Naive B cell (primary cell): ENCODE measurements at regions not wholly inside any gene's neighbourhood (a gene's known extent, or its start where the extent isn't known, plus 50 kb on each side); places are given as distances from the start of the nearest gene placed in this dataset.

Experiments
- ATAC-seq, 2 donors: fragments of 150-1000 bp; cut with Tn5 transposase; 2 replicates each; pipeline ENCODE4 v1.10.0; 2021; ENCODE audit warnings: low read depth in 2 of 2, mild to moderate bottlenecking in 2 of 2, moderate library complexity in 2 of 2
- DNase-seq: peaks from one replicate; pipeline ENCODE4 v3.0.0; 2022
- H3K27ac Mint-ChIP-seq, 6 donors: one replicate each; pipeline ENCODE4 v1.8.0; 2020 to 2022; ENCODE audit warnings: mild to moderate bottlenecking in 6 of 6, mixed read lengths in 6 of 6, moderate library complexity in 5 of 6, inconsistent platforms in 2 of 6
- H3K27me3 Mint-ChIP-seq, 3 donors: one replicate each; pipeline ENCODE4 v1.8.0; 2021 to 2022; ENCODE audit warnings: mixed read lengths in 3 of 3, mild to moderate bottlenecking in 1 of 3
- H3K36me3 Mint-ChIP-seq, 2 donors: one replicate each; pipeline ENCODE4 v1.8.0; 2020 to 2022; ENCODE audit warnings: mixed read lengths in 2 of 2, inconsistent platforms in 1 of 2, mild to moderate bottlenecking in 1 of 2
- H3K4me1 Mint-ChIP-seq, 3 donors: one replicate each; pipeline ENCODE4 v1.8.0; 2020 to 2022; ENCODE audit warnings: mixed read lengths in 3 of 3, inconsistent platforms in 1 of 3, mild to moderate bottlenecking in 1 of 3, moderate library complexity in 1 of 3
- H3K4me3 Mint-ChIP-seq, 8 donors: one replicate each; pipeline ENCODE4 v1.8.0; 2020 to 2022; ENCODE audit warnings: mild to moderate bottlenecking in 8 of 8, mixed read lengths in 8 of 8, moderate library complexity in 8 of 8, inconsistent platforms in 2 of 8
- H3K9me3 Mint-ChIP-seq, 7 donors: one replicate each; pipeline ENCODE4 v1.8.0; 2020 to 2022; ENCODE audit warnings: mixed read lengths in 7 of 7, mild to moderate bottlenecking in 5 of 7, inconsistent platforms in 2 of 7, moderate library complexity in 1 of 7

DNA sequence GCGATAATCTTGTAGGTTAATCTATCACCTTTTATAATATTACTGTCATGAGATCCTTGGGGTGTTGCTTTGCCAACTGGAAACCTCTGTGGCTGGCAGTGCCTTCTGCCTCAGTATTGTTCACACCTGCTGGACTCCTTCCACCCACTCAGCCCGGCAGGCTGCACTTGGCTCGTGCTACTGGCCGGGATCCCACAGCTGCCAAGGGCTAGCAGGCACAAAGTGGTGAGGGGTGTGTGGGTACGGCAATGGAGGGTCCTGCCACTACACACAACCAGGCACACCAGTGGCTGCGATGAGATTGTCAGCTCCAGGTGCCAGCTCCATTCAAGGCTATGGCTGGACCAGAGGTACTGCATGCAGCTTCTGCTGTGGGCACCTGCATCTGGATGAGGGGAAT, 191.2 kb upstream of the LYPLAL1 start:
- no peak overlapping the region for H3K4me3 Mint-ChIP-seq
- H3K4me1 Mint-ChIP-seq: no peaks in the 10 kb centered on the region
- peaks cover 0 to 7% (median 0%) of the 10 kb centered on the region in 7 donors for H3K9me3 Mint-ChIP-seq
- H3K36me3 Mint-ChIP-seq: no peaks in the 10 kb centered on the region
- ATAC-seq (no peak), DNase-seq (no peak)
- H3K27me3 Mint-ChIP-seq: peaks cover 0 to 5% (median 0%) of the 10 kb centered on the region in 3 donors
- no peak overlapping the region for H3K27ac Mint-ChIP-seq

DNA sequence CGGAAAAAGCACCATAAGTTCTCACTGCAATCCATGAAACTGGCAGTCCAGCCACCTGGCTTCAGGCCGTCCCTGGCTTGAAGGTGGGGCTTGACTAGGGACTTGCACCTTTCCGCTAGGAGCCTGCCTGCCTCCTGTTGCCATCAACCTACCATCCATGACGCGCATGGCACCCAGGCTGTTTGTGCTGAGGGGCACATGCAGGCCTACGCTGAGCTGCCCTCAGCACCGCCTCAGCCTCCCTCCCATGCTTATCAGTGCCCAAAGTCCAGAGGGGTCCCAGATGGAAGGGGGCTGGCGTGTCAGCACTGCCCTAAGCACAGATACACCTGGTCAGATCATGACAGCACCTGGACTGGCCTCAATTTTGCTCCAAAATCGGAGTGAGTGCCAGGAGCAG, 190.2 kb upstream of the LYPLAL1 start:
- Mint-ChIP-seq H3K27me3 (peaks cover 0 to 5% (median 0%) of the 10 kb centered on the region in 3 donors), H3K36me3 (no peaks in the 10 kb centered on the region), H3K4me3 (no peak overlapping the region), H3K4me1 (no peaks in the 10 kb centered on the region), H3K27ac (no peak overlapping the region), H3K9me3 (peaks cover 0 to 11% (median 0%) of the 10 kb centered on the region in 7 donors)
- no peak for DNase-seq
- ATAC-seq: no peak

DNA sequence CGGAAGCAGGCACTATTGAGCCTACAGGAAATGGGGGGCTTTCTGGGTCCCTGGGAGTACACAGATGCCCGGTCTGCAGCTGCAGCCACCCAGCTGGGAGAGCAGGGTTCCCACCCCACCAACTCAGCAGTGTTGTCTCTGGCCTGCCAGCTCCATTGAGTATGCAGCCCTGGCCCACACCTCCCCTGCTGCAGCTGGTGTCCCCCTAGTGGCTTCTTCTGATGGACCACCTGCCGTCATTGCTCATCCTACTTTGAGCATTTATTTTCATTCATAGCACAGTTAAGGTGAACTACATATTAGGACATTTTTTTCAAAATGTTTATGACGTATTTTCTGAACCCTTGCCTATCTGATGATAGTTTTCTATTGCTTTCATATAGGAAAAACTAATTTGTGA, 189.8 kb upstream of the LYPLAL1 start:
- peaks cover 0 to 11% (median 0%) of the 10 kb centered on the region in 7 donors for H3K9me3 Mint-ChIP-seq
- H3K36me3 Mint-ChIP-seq: no peaks in the 10 kb centered on the region
- H3K27me3 Mint-ChIP-seq: peaks cover 0 to 5% (median 0%) of the 10 kb centered on the region in 3 donors
- DNase-seq (no peak), ATAC-seq (no peak)
- H3K27ac Mint-ChIP-seq: no peak overlapping the region
- H3K4me1 Mint-ChIP-seq: no peaks in the 10 kb centered on the region
- H3K4me3 Mint-ChIP-seq: no peak overlapping the region

DNA sequence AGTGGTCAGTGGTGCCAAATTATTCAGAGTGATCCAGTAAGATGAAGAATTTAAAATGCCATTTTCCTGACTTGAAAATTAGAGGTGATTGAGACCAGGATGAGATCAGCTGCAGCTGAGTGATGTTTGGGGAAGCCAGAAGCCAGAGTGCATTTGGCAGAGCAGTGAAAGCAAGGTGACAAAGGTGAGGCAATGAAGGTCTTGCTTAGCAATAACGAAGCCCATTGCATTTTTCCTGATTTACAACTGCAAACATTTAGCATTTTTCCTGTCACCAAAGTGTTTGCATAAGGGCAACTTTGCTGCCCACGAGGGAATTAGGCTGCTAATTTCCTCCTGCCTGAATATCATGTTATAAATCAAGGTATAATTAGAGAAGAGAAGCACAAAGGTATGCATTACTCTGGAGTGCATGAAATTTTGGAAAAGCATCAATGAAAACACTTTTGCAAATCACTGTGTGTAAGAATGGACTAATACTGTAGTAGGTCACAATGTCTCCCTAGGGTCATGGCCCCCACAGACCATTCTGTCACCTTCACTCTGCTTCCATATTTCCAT, 188.2 kb upstream of the LYPLAL1 start:
- DNase-seq (no peak), ATAC-seq (no peak)
- H3K9me3 Mint-ChIP-seq: peaks cover 0 to 11% (median 2%) of the 10 kb centered on the region in 7 donors
- H3K4me1 Mint-ChIP-seq: no peaks in the 10 kb centered on the region
- peaks cover 0 to 5% (median 0%) of the 10 kb centered on the region in 3 donors for H3K27me3 Mint-ChIP-seq
- H3K36me3 Mint-ChIP-seq: no peaks in the 10 kb centered on the region
- peak overlapping the region in 1 of 6 donors; percentile 88 for H3K27ac Mint-ChIP-seq
- H3K4me3 Mint-ChIP-seq: no peak overlapping the region

DNA sequence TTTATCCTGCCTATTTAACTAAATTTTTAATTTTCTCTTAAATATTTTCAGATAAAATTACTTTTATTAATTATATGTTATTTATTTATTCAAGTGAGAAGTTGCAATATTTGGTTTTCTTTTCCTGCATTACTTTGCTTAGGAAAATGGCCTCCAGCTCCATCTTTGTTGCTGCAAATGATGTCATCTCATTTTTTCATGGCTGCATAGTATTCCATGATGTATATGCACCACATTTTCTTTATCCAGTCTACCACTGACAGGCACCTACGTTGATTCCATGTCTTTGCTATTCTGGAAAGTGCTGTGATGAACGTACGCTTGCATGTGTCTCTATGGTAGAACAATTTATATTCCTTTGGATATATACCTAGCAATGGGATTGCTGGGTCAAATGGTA, 186.9 kb upstream of the LYPLAL1 start:
- Mint-ChIP-seq H3K36me3 (no peaks in the 10 kb centered on the region), H3K4me3 (no peak overlapping the region), H3K27ac (no peak overlapping the region), H3K27me3 (peaks cover 0 to 5% (median 0%) of the 10 kb centered on the region in 3 donors), H3K9me3 (peaks cover 0 to 11% (median 2%) of the 10 kb centered on the region in 7 donors), H3K4me1 (no peaks in the 10 kb centered on the region)
- DNase-seq (no peak), ATAC-seq (no peak)

DNA sequence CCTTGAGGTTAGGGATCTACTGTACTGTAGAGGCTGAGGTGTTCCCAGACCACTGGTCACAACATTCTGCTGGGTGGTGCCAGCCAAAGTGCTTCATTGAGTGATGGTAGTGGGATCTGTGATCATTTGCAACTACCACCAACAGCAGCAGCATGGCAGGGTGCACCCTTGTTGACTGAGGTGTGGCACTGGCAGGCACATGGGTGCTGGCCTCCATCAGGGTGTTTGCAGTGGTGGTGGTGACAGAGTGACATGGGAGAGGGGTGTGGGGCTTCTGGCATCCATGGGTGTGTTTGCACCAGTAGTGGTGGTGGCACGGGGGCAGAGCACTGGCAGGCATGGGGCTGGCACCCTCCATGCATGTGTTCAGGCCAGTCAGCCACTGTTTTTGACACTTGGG, 183.7 kb upstream of the LYPLAL1 start:
- H3K27me3 Mint-ChIP-seq: peaks cover 0 to 5% (median 0%) of the 10 kb centered on the region in 3 donors
- no peak overlapping the region for H3K27ac Mint-ChIP-seq
- H3K36me3 Mint-ChIP-seq: no peaks in the 10 kb centered on the region
- ATAC-seq: no peak
- H3K4me3 Mint-ChIP-seq: peak overlapping the region in 1 of 8 donors; percentile 10
- no peak for DNase-seq
- H3K9me3 Mint-ChIP-seq: peaks cover 0 to 11% (median 0%) of the 10 kb centered on the region in 7 donors
- H3K4me1 Mint-ChIP-seq: no peaks in the 10 kb centered on the region

DNA sequence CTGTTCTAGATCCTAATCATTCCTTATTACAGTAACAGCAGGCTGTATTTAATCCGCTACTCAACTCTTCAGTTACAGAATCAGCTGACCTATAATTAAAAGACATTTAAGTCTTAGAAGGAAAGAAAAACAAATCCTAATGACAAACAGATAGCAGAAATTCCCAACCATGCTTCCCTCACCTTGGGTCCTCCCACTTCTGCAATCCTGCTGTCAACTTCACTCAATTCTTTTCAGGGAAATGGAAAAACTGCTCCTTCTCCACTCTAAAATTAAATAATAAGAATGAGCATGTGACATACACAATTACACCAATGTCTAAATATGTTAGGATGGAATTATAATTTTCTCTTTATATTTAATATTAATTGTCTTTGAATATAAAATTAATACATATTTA, 182.6 kb upstream of the LYPLAL1 start:
- Mint-ChIP-seq H3K27ac (no peak overlapping the region), H3K4me1 (no peaks in the 10 kb centered on the region), H3K36me3 (no peaks in the 10 kb centered on the region), H3K9me3 (peaks cover 0 to 11% (median 0%) of the 10 kb centered on the region in 7 donors), H3K27me3 (peaks cover 0 to 4% (median 0%) of the 10 kb centered on the region in 3 donors), H3K4me3 (no peak overlapping the region)
- DNase-seq: no peak
- no peak for ATAC-seq

DNA sequence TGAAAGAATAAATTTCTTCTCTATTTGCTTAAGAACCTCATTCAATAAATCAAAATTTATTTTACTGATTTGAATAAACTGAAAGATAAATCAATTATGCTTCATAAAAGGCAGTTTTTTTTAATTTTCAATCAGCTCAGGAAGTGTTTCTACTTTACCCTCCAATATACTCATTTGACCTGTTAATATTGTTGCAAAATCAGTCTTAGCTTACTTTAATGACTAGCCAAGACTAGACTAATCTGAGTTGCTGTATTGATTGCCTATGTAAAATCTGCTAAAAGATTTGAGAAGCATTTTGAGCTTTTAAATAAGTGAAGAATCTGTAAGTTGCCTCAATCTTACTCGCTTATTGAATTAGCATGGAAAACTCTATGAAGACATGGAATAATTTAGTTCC, 179.1 kb upstream of the LYPLAL1 start:
- Mint-ChIP-seq H3K27ac (no peak overlapping the region), H3K9me3 (no peaks in the 10 kb centered on the region), H3K4me3 (no peak overlapping the region), H3K27me3 (peaks cover 0 to 6% (median 5%) of the 10 kb centered on the region in 3 donors), H3K4me1 (no peaks in the 10 kb centered on the region), H3K36me3 (no peaks in the 10 kb centered on the region)
- DNase-seq (no peak), ATAC-seq (no peak)

DNA sequence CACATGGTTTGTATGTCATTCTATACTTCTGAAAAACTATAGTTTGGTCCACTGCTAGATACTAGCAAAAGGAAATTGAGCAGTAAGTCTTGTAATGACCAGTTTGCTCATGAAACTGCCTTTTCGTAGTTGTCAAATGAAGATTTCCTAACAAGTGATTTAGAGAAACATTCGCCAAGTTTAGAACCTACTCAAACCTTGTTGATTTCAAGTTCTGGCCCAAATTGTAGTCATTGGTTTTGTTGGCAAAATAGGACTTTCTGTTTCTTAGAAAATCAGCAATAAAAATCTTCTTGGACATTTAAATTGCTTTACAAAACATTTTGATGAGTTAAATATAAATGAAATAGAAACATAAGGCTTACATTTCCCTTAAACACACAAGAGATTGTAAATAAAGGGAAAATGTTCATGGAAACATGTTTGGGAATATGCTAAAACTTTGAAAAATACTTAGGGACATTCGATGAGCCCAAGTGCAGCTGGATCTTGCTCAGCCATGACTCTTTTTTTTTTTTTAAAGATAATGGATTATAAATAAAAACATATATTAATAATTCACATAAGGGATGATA, 178.5 kb upstream of the LYPLAL1 start:
- Mint-ChIP-seq H3K27ac (no peak overlapping the region), H3K36me3 (no peaks in the 10 kb centered on the region), H3K4me3 (no peak overlapping the region), H3K4me1 (no peaks in the 10 kb centered on the region), H3K27me3 (peaks cover 0 to 6% (median 5%) of the 10 kb centered on the region in 3 donors), H3K9me3 (no peaks in the 10 kb centered on the region)
- DNase-seq (no peak), ATAC-seq (no peak)

DNA sequence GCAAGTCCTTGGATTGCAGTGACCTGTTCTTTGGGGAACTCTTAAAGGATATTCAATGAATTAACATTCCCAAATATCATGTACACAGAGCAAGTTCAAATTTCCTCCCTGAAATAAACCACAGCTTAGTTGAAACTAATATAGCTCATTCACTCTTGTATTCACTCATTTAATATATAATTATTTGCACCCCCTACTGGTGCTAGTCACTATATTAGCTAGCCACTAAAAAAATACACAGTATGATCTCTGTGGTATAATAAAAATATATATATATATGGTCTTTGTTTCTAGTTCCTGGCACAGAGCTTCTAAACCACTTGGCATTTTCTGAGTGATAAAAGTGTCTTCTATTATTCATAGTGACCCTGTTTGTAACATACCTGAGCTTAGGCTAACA, 177.3 kb upstream of the LYPLAL1 start:
- peaks cover 0 to 6% (median 5%) of the 10 kb centered on the region in 3 donors for H3K27me3 Mint-ChIP-seq
- H3K9me3 Mint-ChIP-seq: no peaks in the 10 kb centered on the region
- H3K27ac Mint-ChIP-seq: no peak overlapping the region

DNA sequence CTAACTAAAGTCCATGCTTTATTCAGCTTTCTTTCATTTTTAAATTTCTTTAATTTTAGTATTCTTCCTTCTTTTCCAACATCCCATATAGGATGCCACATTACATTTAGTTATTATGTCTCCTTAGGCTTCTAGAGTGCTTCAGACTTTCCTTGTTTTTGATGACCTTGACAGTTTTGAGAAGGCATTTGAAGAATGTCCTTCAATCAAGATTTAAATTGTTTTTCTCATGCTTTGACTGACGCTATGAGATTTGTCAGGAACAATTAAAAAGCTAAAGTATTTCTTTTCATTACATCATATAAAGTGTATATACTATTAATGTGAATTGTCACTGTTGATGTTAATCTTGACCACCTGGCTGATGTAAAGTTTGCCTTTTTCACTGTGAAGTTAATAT, 173.7 kb upstream of the LYPLAL1 start:
- H3K4me1 Mint-ChIP-seq: no peaks in the 10 kb centered on the region
- H3K4me3 Mint-ChIP-seq: no peak overlapping the region
- no peak overlapping the region for H3K27ac Mint-ChIP-seq
- DNase-seq (no peak), ATAC-seq (no peak)
- peaks cover 0 to 6% of the 10 kb centered on the region in 2 donors for H3K36me3 Mint-ChIP-seq
- peaks cover 0 to 6% (median 5%) of the 10 kb centered on the region in 3 donors for H3K27me3 Mint-ChIP-seq
- peaks cover under 1 to 10% (median 7%) of the 10 kb centered on the region in 7 donors for H3K9me3 Mint-ChIP-seq

More for the DNA sequence above, 177.3 kb upstream of the LYPLAL1 start:
- Mint-ChIP-seq H3K4me1 (no peaks in the 10 kb centered on the region), H3K4me3 (no peak overlapping the region), H3K36me3 (no peaks in the 10 kb centered on the region)
- no peak for ATAC-seq
- DNase-seq: no peak

DNA sequence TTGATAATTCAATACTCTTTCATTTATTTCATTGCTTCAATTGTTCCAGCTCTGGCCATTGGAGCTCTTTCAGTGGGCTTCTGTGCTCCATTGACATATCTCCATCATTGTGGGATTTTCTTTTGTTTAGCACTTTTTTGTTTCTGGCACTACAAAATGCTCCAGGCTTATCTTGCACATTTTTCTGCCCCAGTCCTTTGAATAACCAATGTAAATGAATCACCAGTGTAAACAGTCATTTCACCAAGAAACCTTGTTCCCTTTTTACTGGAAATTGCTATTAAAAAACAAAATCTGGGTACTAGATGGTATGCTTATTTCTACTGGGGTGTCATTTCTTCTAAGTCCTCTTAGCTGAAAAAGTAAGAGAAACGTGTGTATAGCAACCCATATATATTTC, 173.0 kb upstream of the LYPLAL1 start:
- ATAC-seq (no peak), DNase-seq (no peak)
- Mint-ChIP-seq H3K4me1 (no peaks in the 10 kb centered on the region), H3K4me3 (no peak overlapping the region), H3K36me3 (peaks cover 0 to 12% of the 10 kb centered on the region in 2 donors), H3K27ac (no peak overlapping the region), H3K27me3 (peaks cover 0 to 6% (median 5%) of the 10 kb centered on the region in 3 donors), H3K9me3 (peaks cover 3 to 16% (median 13%) of the 10 kb centered on the region in 7 donors)

DNA sequence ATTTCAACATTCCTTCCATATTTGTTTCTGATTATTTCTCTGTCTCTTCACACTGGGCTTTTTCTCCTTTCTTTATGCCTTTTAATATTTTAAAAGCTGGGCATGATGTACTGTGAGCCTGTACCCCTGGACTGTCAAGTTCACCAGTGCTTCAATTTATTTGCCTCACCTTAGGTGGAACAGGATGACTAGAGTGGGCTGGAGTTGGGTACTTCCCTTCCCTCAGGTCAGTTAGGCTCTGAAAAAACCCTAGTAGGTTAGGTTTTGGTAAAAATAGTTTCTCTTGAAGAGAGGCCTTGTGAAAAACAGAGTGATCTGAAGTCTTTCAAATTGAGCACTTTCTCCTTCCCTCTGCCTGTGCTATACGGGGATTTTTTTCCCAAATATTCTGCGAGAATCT, 163.0 kb upstream of the LYPLAL1 start:
- Mint-ChIP-seq H3K27me3 (peaks cover 7 to 14% (median 11%) of the 10 kb centered on the region in 3 donors), H3K4me1 (no peaks in the 10 kb centered on the region), H3K4me3 (no peak overlapping the region), H3K36me3 (peaks cover 0 to under 1% of the 10 kb centered on the region in 2 donors), H3K9me3 (peaks cover 0 to 21% (median 7%) of the 10 kb centered on the region in 7 donors), H3K27ac (no peak overlapping the region)
- ATAC-seq (no peak), DNase-seq (no peak)

DNA sequence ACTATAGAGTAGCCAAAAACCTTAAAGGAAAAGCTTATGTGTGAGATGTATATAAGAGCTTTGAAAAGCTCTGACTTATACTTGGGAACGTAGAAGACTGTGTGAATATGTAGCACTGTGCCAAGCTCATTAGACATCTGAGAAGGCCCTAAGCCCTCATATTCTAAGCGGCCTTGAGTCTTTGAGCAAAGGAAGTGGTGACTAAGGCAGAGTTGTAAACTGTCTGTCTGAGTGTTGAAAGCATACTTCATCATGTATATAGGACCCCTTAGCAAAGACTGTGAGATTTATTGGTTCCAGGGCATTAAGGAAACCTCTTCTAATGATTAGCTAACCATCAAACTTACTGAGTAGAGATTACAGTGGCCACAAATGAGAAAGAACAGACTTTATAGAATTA, 153.3 kb upstream of the LYPLAL1 start:
- Mint-ChIP-seq H3K4me3 (no peak overlapping the region), H3K4me1 (no peaks in the 10 kb centered on the region), H3K36me3 (no peaks in the 10 kb centered on the region), H3K27me3 (peaks cover 0 to 3% (median 0%) of the 10 kb centered on the region in 3 donors), H3K27ac (no peak overlapping the region), H3K9me3 (no peaks in the 10 kb centered on the region)
- no peak for ATAC-seq
- DNase-seq: no peak
